HG03159 (cell line): ENCODE measurements at regions not wholly inside any gene's neighbourhood (a gene's known extent, or its start where the extent isn't known, plus 50 kb on each side); places are given as distances from the start of the nearest gene placed in this dataset.

Experiments used
- ATAC-seq: cut with Tn5 transposase; IDR thresholded peaks from one replicate; pipeline ENCODE4 v1.9.1; 2021; ENCODE audit warnings: mild to moderate bottlenecking, moderate library complexity; ENCODE audit not compliant: unreplicated experiment

GRCh38 chr2:4549666-4550210 is 846.4 kb downstream of the DCDC2C start:
- no peak for ATAC-seq

GRCh38 chr2:4551691-4552474 is 848.5 kb downstream of the DCDC2C start:
- ATAC-seq = no peak

GRCh38 chr2:4553241-4553640 is 849.9 kb downstream of the DCDC2C start:
- no peak for ATAC-seq

- no peak for ATAC-seq
Measured at GRCh38 chr2:4556135-4556896, 852.9 kb downstream of the DCDC2C start.

GRCh38 chr2:4561196-4561595 is 857.8 kb downstream of the DCDC2C start:
- no peak for ATAC-seq

GRCh38 chr2:4576075-4576474 is 872.7 kb downstream of the DCDC2C start:
- no peak for ATAC-seq

GRCh38 chr2:4579977-4580376 is 876.6 kb downstream of the DCDC2C start:
- ATAC-seq = no peak

GRCh38 chr2:4585057-4585635 is 881.8 kb downstream of the DCDC2C start:
- ATAC-seq = no peak

- ATAC-seq = no peak
Measured at GRCh38 chr2:4588606-4589005, 885.2 kb downstream of the DCDC2C start.

- ATAC-seq = no peak
Measured at GRCh38 chr2:4591261-4591660, 887.9 kb downstream of the DCDC2C start.

GRCh38 chr2:4597400-4597799 is 894.0 kb downstream of the DCDC2C start:
- ATAC-seq = no peak

GRCh38 chr2:4604767-4605166 is 901.4 kb downstream of the DCDC2C start:
- no peak for ATAC-seq

- no peak for ATAC-seq
Measured at GRCh38 chr2:4618141-4618540, 914.8 kb downstream of the DCDC2C start.

- no peak for ATAC-seq
Measured at GRCh38 chr2:4618630-4619228, 915.4 kb downstream of the DCDC2C start.

- ATAC-seq = no peak
Measured at GRCh38 chr2:4628998-4629501, 925.7 kb downstream of the DCDC2C start.

GRCh38 chr2:4635289-4635688 is 931.9 kb downstream of the DCDC2C start:
- no peak for ATAC-seq

GRCh38 chr2:4653991-4654390 is 950.6 kb downstream of the DCDC2C start:
- ATAC-seq = no peak

GRCh38 chr2:4656326-4656725 is 953.0 kb downstream of the DCDC2C start:
- ATAC-seq = no peak

- ATAC-seq = no peak
Measured at GRCh38 chr2:4662161-4662779, 958.9 kb downstream of the DCDC2C start.

- ATAC-seq = no peak
Measured at GRCh38 chr2:4668381-4668780, 965.0 kb downstream of the DCDC2C start.

GRCh38 chr2:4670331-4670730 is 967.0 kb downstream of the DCDC2C start:
- no peak for ATAC-seq
